ENCODE measurements at regions not wholly inside any gene's neighbourhood (a gene's known extent, or its start where the extent isn't known, plus 50 kb on each side); places are given as distances from the start of the nearest gene placed in this dataset.
"Not testable (repeated sequence)": the region's sequence is repeated elsewhere in the genome, so short reads cannot be mapped to it uniquely, and the experiment has no call there.

- H3K9me3 ChIP-seq (ENCODE audit: control extremely low read depth in 1 of 5, control insufficient read depth in 4 of 5, insufficient read depth in 2 of 5, low read depth in 1 of 5, low read length in 4 of 5); POLR2A ChIA-PET; H3K4me3 ChIP-seq (ENCODE audit: control insufficient read depth in 1 of 7, extremely low read depth in 1 of 7, insufficient read depth in 4 of 7, low read depth in 2 of 7, low read length in 6 of 7); H3K27ac ChIP-seq (ENCODE audit: insufficient read depth in 1 of 2, low read depth in 1 of 2, low read length in 2 of 2, poor library complexity in 1 of 2, severe bottlenecking in 2 of 2); DNase-seq; H3K27me3 ChIP-seq (replicated peaks in 2 of 5; ENCODE audit: control insufficient read depth in 4 of 5, insufficient read depth in 5 of 5, low read length in 4 of 5); CTCF ChIA-PET; H3K36me3 ChIP-seq (ENCODE audit: control insufficient read depth in 4 of 4, insufficient read depth in 4 of 4, low read length in 3 of 4): not testable (repeated sequence)
- peaks cover 0 to 13% (median 10%) of the 10 kb centered on the region in 4 experiments for H3K4me1 ChIP-seq (ENCODE audit: control extremely low read depth in 1 of 4, control insufficient read depth in 4 of 4, insufficient read depth in 4 of 4, low read length in 3 of 4)
- WGBS (ENCODE audit: insufficient coverage): 96% methylated on average over 17 of the region's 23 CpGs
These were observed 143.6 kb downstream of the IGLL1 start for GRCh38 chr22:23436354-23437106.

- H3K4me3 ChIP-seq (ENCODE audit: control insufficient read depth in 1 of 7, extremely low read depth in 1 of 7, insufficient read depth in 4 of 7, low read depth in 2 of 7, low read length in 6 of 7); H3K27ac ChIP-seq (ENCODE audit: insufficient read depth in 1 of 2, low read depth in 1 of 2, low read length in 2 of 2, poor library complexity in 1 of 2, severe bottlenecking in 2 of 2); H3K36me3 ChIP-seq (ENCODE audit: control insufficient read depth in 4 of 4, insufficient read depth in 4 of 4, low read length in 3 of 4); POLR2A ChIA-PET; DNase-seq; H3K27me3 ChIP-seq (replicated peaks in 2 of 5; ENCODE audit: control insufficient read depth in 4 of 5, insufficient read depth in 5 of 5, low read length in 4 of 5); CTCF ChIA-PET; H3K9me3 ChIP-seq (ENCODE audit: control extremely low read depth in 1 of 5, control insufficient read depth in 4 of 5, insufficient read depth in 2 of 5, low read depth in 1 of 5, low read length in 4 of 5): not testable (repeated sequence)
- 89% methylated on average over 7 of the region's 16 CpGs for WGBS (ENCODE audit: insufficient coverage)
- H3K4me1 ChIP-seq (ENCODE audit: control extremely low read depth in 1 of 4, control insufficient read depth in 4 of 4, insufficient read depth in 4 of 4, low read length in 3 of 4): peaks cover 0 to 13% (median 10%) of the 10 kb centered on the region in 4 experiments
These were observed 144.9 kb downstream of the IGLL1 start for GRCh38 chr22:23435186-23435585.

GRCh38 chr22:23434198-23434830, 145.8 kb downstream of the IGLL1 start:
- WGBS (ENCODE audit: insufficient coverage): 95% methylated on average over 15 of the region's 29 CpGs

GRCh38 chr22:23433127-23434005, 146.7 kb downstream of the IGLL1 start:
- POLR2A ChIA-PET; H3K27ac ChIP-seq (ENCODE audit: insufficient read depth in 1 of 2, low read depth in 1 of 2, low read length in 2 of 2, poor library complexity in 1 of 2, severe bottlenecking in 2 of 2); H3K27me3 ChIP-seq (replicated peaks in 2 of 5; ENCODE audit: control insufficient read depth in 4 of 5, insufficient read depth in 5 of 5, low read length in 4 of 5); H3K36me3 ChIP-seq (ENCODE audit: control insufficient read depth in 4 of 4, insufficient read depth in 4 of 4, low read length in 3 of 4): not testable (repeated sequence)
- CTCF ChIA-PET: interaction anchor here (1.2 to 1.5 kb wide), 3 partner anchors 47 to 158 kb away, joined by 3 to 7 read pairs (median 3); no protein-coding TSS in a partner anchor
- Histone ChIP-seq H3K4me1 (ENCODE audit: control extremely low read depth in 1 of 4, control insufficient read depth in 4 of 4, insufficient read depth in 4 of 4, low read length in 3 of 4) (peaks cover 0 to 13% (median 10%) of the 10 kb centered on the region in 4 experiments), H3K9me3 (ENCODE audit: control extremely low read depth in 1 of 5, control insufficient read depth in 4 of 5, insufficient read depth in 2 of 5, low read depth in 1 of 5, low read length in 4 of 5) (peaks cover 2 to 10% (median 3%) of the 10 kb centered on the region in 5 experiments), H3K4me3 (ENCODE audit: control insufficient read depth in 1 of 7, extremely low read depth in 1 of 7, insufficient read depth in 4 of 7, low read depth in 2 of 7, low read length in 6 of 7) (peak overlapping the region in 6 of 7 experiments; percentile 10 to 62 (median 41))
- WGBS (ENCODE audit: insufficient coverage): 33% methylated on average over 17 of the region's 35 CpGs
- peak; percentile 30 to 74 (median 62) for DNase-seq

More at GRCh38 chr22:23434198-23434830, 145.8 kb downstream of the IGLL1 start:
- H3K9me3 ChIP-seq (ENCODE audit: control extremely low read depth in 1 of 5, control insufficient read depth in 4 of 5, insufficient read depth in 2 of 5, low read depth in 1 of 5, low read length in 4 of 5); H3K4me3 ChIP-seq (ENCODE audit: control insufficient read depth in 1 of 7, extremely low read depth in 1 of 7, insufficient read depth in 4 of 7, low read depth in 2 of 7, low read length in 6 of 7); DNase-seq; POLR2A ChIA-PET; H3K36me3 ChIP-seq (ENCODE audit: control insufficient read depth in 4 of 4, insufficient read depth in 4 of 4, low read length in 3 of 4); H3K27me3 ChIP-seq (replicated peaks in 2 of 5; ENCODE audit: control insufficient read depth in 4 of 5, insufficient read depth in 5 of 5, low read length in 4 of 5); H3K27ac ChIP-seq (ENCODE audit: insufficient read depth in 1 of 2, low read depth in 1 of 2, low read length in 2 of 2, poor library complexity in 1 of 2, severe bottlenecking in 2 of 2): not testable (repeated sequence)
- peaks cover 0 to 13% (median 10%) of the 10 kb centered on the region in 4 experiments for H3K4me1 ChIP-seq (ENCODE audit: control extremely low read depth in 1 of 4, control insufficient read depth in 4 of 4, insufficient read depth in 4 of 4, low read length in 3 of 4)
- CTCF ChIA-PET: interaction anchor here (1.0 to 1.5 kb wide), 4 partner anchors 8 to 157 kb away, joined by 3 to 7 read pairs (median 3); no protein-coding TSS in a partner anchor

GRCh38 chr22:23432719-23433118, 147.4 kb downstream of the IGLL1 start:
- Histone ChIP-seq H3K4me3 (ENCODE audit: control insufficient read depth in 1 of 7, extremely low read depth in 1 of 7, insufficient read depth in 4 of 7, low read depth in 2 of 7, low read length in 6 of 7) (peak overlapping the region in 3 of 7 experiments; percentile 40 to 62 (median 48)), H3K9me3 (ENCODE audit: control extremely low read depth in 1 of 5, control insufficient read depth in 4 of 5, insufficient read depth in 2 of 5, low read depth in 1 of 5, low read length in 4 of 5) (peaks cover 2 to 11% (median 3%) of the 10 kb centered on the region in 5 experiments), H3K4me1 (ENCODE audit: control extremely low read depth in 1 of 4, control insufficient read depth in 4 of 4, insufficient read depth in 4 of 4, low read length in 3 of 4) (peaks cover 0 to 12% (median 10%) of the 10 kb centered on the region in 4 experiments)
- H3K36me3 ChIP-seq (ENCODE audit: control insufficient read depth in 4 of 4, insufficient read depth in 4 of 4, low read length in 3 of 4); H3K27ac ChIP-seq (ENCODE audit: insufficient read depth in 1 of 2, low read depth in 1 of 2, low read length in 2 of 2, poor library complexity in 1 of 2, severe bottlenecking in 2 of 2); CTCF ChIA-PET; H3K27me3 ChIP-seq (replicated peaks in 2 of 5; ENCODE audit: control insufficient read depth in 4 of 5, insufficient read depth in 5 of 5, low read length in 4 of 5); DNase-seq: not testable (repeated sequence)
- POLR2A ChIA-PET: interaction anchor here (0.7 kb wide), 1 partner anchor 722 kb away, joined by 4 read pairs; no protein-coding TSS in a partner anchor
- WGBS (ENCODE audit: insufficient coverage): 97% methylated on average over 10 of the region's 10 CpGs

- whole genome bisulfite sequencing (ENCODE audit: insufficient coverage): 95% methylated on average over 18 of the region's 20 CpGs
- Histone ChIP-seq H3K9me3 (ENCODE audit: control extremely low read depth in 1 of 5, control insufficient read depth in 4 of 5, insufficient read depth in 2 of 5, low read depth in 1 of 5, low read length in 4 of 5) (peaks cover 2 to 13% (median 3%) of the 10 kb centered on the region in 5 experiments), H3K27ac (ENCODE audit: insufficient read depth in 1 of 2, low read depth in 1 of 2, low read length in 2 of 2, poor library complexity in 1 of 2, severe bottlenecking in 2 of 2) (no peak overlapping the region), H3K27me3 (replicated peaks in 2 of 5; ENCODE audit: control insufficient read depth in 4 of 5, insufficient read depth in 5 of 5, low read length in 4 of 5) (no peaks in the 10 kb centered on the region), H3K4me1 (ENCODE audit: control extremely low read depth in 1 of 4, control insufficient read depth in 4 of 4, insufficient read depth in 4 of 4, low read length in 3 of 4) (peaks cover 0 to 11% (median 10%) of the 10 kb centered on the region in 4 experiments), H3K4me3 (ENCODE audit: control insufficient read depth in 1 of 7, extremely low read depth in 1 of 7, insufficient read depth in 4 of 7, low read depth in 2 of 7, low read length in 6 of 7) (no peak overlapping the region), H3K36me3 (ENCODE audit: control insufficient read depth in 4 of 4, insufficient read depth in 4 of 4, low read length in 3 of 4) (no peaks in the 10 kb centered on the region)
- DNase-seq: no peak
- POLR2A ChIA-PET: no interaction called here
- CTCF ChIA-PET: interaction anchor here (1.0 kb wide), 3 partner anchors 12 to 160 kb away, joined by 3 read pairs; no protein-coding TSS in a partner anchor
These were observed 148.6 kb downstream of the IGLL1 start for GRCh38 chr22:23431337-23432072.

All from common myeloid progenitor, CD34-positive (primary cell).